HS-5 (cell line): ENCODE measurements at regions not wholly inside any gene's neighbourhood (a gene's known extent, or its start where the extent isn't known, plus 50 kb on each side); places are given as distances from the start of the nearest gene placed in this dataset.
A peak's percentile ranks its signal among the peaks of the same experiment; 100 is the strongest.
"Not testable (repeated sequence)": the region's sequence is repeated elsewhere in the genome, so short reads cannot be mapped to it uniquely, and the experiment has no call there.

Experiments
- DNase-seq: peaks from one replicate; pipeline ENCODE4 v3.0.0-alpha.2; 2012; ENCODE audit warnings: low read depth

DNA sequence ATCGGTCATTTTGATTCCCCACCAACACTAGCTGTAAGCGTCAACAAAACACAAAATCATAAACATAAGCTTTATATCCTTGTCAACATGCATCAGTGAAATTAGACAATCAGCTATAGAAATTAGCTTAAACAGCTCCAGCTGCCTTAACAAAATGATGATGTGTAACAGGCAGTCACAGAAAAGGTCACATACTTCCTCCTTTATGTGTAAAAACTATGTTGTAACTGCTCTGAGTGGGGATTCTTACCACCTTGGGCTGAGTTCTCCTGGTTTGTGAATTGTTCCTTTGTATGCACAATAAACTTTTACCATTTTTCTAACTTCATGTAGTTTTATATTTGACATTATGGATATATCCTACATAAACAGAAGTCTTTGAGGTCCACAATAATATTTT, 73.9 kb upstream of the MAP9 start:
- no peak for DNase-seq

DNA sequence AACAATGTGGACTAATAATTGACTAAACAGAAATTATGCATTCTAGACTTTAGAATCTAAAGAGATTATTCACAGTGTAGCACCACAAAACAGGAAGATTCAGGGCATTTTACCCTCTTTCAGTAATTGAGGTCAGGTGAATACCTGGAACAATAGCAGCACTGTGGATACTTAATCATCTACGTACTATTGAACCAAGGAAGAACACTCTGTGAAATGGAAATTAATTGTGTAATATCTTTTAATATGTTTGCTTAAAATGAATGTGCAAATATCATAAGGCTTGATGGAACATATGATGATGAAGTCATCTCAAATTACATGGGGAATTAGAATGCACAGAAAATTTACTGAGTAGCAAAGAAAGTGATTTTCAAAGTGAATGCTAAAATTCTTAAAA, 68.5 kb upstream of the MAP9 start:
- DNase-seq = no peak

DNA sequence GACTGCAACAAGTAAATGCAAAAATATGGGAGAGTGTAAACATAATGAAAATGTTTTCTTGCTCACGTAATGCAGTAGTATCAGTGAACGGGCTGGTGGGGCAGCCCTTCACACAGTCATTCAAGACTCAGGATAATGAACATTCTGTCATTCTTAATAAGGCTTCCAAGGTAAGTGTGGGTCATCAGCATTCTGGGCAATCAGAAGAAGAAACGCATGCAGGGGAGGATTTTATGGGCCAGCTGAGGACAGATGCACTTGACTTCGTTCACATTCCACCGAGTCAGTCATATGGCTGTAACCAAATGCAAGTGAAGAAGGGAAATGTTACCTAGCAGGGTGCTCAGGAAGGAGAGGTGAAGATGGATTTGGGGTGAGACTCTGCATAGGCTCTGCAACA, 68.0 kb upstream of the MAP9 start:
- DNase-seq = no peak

DNA sequence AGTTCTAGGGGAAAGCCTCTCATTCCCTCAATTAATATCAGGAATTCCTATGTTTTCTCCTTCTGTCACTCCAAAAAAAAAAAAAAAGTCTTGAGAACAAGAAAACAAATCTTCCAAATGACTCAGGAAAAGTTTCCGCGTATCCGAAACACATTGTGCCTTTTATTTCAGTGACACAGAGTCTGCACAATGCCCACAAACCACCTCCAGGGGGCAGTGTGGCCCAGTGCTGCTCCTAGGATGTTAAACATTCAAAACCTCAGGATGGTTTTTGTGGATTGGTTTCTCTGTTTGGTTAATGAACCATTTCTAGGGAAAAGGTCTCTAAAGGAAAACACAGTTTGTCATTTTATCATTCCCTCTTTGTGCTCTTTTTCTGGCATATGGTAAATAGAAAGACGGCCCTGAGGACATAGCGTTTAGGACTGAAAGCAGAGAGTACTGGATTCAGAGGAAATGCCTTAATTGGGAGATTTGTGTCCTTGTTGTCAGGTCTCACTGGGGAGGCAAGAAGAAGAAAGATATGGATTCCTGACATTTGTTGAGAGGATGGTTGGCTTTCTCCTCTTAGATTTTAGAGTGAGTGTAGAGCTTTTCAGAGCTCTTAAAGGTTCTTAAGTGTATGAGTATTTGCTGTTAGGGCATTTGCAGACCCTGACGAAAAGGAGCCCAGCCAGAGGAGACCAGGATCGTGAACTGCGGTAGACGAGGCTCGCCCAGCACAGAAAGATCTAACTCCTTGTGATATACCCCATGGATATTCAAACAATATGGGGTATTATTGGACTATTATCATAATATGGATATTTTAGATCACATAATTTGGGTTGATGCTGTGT, 65.7 kb upstream of the MAP9 start:
- peak; percentile 42 for DNase-seq

DNA sequence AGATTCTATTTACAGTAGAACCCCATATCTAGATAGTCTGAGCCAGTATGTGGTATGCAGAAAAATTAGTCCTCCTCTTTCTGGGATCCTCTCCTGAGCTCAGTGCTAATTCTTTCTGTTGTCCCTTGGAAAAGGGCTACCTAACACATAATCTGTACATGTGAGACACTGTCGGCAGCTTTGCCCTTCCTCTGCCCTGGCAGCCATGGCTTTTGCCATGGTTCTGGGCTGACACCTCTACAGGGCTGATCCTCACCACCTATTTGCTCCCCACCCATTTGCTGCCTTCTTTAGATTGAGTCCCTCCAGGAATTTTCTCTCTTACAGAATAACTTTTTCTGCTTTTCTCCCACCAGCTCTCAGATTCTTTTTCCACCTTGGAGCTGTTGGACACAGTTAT, 64.7 kb upstream of the MAP9 start:
- no peak for DNase-seq

DNA sequence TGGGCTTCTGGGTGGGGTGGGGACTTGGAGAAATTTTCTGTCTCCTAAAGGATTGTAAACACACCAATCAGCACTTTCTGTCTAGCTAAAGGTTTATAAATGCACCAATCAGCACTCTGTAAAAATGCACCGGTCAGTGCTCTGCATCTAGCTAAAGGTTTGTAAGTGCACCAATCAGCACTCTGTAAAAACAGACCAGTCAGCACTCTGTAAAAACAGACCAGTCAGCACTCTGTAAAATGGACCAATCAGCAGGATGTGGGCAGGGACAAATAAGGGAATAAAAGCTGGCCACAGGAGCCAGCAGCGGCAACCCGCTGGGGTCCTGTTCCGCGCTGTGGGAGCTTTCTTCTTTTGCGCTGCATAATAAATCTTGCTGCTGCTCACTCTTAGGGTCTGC, 63.0 kb upstream of the MAP9 start:
- DNase-seq = not testable (repeated sequence)

DNA sequence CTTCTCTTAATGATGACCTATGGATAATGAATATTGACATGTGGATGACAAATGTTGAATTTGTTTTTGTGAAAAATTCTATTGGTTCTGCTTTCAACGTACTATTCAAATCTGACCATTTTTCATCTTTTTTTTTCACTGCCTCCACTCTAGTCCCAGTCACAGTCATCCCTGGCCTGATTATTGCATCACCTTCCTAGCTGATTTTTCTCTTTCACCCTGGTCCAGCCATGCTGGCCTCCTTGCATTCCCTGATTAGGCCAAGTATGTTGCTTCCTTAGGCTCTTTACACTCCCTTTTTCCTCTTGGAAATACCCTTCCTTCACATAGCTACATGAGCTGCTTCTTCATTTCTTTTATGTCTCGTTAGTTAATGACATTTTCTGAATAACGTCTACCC, 58.1 kb upstream of the MAP9 start:
- no peak for DNase-seq

DNA sequence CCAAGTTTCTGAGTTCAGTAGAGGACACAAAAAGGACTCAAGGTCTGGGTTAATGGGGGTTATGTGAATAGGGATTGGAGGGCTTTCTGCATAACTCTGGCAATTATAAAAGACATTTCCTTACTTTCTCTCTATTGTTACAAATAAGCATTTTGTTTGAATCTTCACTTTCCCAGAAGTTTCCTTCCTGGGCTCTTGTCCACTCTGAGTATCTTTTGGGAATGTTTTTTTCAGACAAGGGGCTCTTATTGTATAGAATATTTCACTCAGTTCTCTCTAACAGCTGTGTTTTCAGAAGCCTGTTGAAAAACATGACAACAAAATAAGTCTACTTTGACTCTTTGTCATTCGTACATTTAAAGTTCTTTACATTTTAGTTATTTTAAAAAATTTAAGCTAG, 57.6 kb upstream of the MAP9 start:
- DNase-seq = no peak

DNA sequence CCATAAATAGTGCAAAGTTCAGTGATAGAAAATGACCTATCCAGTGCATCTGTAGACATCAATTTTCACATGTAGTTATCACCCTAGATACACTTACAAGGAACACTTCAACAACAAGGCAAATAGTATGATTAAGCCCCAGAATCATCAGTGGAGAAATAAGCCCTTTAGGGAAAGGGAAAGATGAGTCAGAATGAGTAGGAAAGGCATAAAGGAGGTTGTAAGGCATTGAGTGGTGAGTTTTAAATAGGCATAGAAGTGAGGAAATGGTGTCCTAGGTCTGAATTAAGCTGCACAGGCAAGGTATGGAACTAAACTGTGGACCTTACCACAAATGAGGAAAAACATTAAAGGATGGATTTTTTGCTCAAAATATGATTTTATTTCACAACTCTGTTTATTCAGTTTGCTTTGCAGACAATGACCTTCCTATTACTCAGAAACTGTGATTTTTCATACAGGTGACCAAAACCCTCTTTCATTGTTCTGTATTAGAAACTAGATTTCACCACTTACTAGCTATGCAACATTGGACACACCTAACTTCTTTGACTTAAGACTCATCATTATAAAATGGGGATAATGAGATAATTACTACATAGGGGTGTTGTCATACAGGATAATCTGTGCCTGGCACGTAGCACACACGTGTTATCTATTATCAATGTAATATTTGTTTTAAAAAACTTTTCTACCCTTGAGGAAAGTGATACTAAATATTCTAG, 57.0 kb upstream of the MAP9 start:
- no peak for DNase-seq

DNA sequence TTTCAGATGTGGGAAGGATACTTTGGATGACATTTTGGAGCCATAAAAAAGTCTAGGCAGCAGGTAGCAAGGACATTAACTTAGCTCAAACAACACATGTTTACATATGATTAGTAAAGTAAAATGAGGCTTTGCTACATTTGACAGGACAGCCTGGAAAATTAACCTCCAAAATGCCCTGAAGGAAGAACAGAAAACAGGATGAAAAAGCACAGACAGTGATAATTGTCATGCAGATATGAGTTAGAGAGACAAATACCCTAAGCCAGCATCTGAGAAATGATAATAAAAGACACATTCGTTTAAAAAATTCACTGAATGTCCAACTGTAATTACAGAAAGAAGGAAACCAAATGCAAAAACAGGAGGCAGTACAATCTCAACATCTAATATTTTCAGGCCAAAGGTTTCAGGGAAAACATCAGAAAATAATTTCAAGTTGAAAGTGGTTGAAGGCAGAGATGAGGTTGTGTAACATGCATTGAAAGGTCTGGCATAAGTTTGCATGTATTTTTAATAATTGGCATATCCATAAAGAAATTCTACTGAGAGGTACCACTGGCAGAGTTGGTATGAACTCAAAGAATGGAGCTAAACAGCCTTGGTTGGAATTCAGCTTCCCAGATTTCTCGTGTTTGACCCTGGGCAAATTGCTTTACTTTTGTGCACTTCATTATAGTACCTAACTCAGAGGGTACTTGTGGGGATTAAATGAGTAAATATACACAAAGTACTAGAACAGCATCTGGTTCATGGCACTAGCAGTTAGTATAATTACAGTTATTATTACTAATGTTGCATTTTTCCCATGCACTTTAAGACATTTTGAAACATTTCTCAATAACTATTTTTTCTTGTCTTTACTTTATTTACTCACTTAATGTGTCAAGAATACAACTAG, 54.4 kb upstream of the MAP9 start:
- no peak for DNase-seq

DNA sequence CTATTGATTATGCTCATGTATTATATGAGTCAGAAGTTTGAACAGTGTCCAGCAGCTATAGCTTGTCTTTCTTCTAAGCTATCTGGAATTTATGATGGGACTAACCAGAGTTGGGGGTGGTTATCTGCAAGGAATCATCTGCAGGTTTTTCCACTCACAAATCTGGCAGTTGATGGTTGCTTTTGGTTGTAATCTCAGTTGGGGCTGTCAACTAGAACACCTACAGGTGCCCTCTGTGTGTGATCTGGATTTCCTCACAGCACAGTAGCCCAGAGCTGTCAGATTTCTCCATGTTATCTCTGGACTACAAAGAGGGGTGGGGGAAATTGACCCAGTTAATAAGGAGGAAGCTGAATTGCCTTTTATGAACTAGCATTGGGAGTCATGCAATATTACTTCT, 51.4 kb upstream of the MAP9 start:
- no peak for DNase-seq

DNA sequence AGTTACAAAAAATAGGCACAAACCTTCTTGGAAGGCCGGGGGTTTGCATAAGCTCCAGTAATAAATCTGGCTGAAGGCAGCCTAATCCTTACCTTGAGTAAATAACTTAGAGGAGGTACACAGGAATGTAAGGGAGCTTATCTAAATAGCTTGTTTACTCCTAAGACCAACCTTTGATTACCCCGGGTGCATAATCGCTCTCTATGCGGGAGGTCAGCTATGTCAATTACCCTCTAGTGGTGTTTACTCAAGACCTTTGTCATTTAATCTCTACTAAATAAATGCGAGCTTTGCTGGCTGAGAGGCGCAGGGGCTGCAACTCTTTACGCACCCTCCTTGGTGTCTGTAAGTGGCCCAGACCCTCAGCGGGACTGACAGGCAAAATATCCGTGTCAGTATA, 50.2 kb upstream of the MAP9 start:
- no peak for DNase-seq
